ENCODE measurements at regions not wholly inside any gene's neighbourhood (a gene's known extent, or its start where the extent isn't known, plus 50 kb on each side); places are given as distances from the start of the nearest gene placed in this dataset.

DNA sequence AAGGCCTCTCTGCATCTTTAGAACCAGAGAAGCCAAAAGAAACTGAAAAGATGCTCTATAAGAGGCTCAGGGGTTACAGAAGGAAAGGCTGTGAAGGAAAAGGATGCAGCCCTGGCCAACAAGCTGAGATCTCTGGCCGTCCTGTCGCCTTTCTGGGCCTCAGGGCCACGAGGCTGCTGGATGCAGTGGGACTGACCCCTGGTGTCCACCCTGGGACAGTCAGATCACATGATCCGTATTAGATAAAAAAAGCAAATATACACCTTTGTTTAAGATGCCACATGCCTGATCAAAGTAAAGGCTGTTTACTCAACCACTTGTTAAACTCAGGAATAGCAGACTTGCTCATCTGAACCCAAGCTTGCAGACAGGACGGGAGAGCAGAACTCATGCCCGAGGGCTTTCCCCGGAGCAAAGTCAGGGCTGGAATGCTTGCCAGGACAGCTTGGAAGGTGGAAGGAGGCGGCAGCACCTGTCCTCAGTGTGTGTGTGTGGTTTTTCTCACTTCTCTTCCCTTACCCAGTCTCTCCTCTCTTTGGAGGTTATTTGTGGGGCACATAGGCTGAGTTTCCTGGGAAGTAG, 206.5 kb upstream of the TSHZ3 start:
- no peak for DNase-seq (ENCODE audit: low read depth in 3 of 3)

DNA sequence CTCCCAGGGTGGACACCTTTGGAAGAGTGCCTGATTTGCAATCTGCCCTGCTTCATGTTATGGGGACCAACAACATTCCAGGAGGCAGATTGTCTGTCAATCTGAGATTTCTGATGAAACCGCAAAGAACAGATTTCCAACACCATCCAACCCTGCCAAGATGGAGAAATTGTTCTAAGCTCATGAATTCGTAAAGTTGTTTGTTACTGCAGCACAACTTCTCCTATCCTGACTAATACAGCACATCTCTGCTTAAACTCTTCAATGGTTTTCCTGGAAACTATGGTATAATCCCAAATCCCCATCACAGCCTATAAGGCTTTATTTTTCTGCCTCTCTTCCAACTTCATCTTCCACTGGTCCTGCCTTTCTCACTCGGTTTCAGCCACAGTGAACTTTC, 210.3 kb upstream of the TSHZ3 start:
- no peak for DNase-seq (ENCODE audit: low read depth in 3 of 3)

DNA sequence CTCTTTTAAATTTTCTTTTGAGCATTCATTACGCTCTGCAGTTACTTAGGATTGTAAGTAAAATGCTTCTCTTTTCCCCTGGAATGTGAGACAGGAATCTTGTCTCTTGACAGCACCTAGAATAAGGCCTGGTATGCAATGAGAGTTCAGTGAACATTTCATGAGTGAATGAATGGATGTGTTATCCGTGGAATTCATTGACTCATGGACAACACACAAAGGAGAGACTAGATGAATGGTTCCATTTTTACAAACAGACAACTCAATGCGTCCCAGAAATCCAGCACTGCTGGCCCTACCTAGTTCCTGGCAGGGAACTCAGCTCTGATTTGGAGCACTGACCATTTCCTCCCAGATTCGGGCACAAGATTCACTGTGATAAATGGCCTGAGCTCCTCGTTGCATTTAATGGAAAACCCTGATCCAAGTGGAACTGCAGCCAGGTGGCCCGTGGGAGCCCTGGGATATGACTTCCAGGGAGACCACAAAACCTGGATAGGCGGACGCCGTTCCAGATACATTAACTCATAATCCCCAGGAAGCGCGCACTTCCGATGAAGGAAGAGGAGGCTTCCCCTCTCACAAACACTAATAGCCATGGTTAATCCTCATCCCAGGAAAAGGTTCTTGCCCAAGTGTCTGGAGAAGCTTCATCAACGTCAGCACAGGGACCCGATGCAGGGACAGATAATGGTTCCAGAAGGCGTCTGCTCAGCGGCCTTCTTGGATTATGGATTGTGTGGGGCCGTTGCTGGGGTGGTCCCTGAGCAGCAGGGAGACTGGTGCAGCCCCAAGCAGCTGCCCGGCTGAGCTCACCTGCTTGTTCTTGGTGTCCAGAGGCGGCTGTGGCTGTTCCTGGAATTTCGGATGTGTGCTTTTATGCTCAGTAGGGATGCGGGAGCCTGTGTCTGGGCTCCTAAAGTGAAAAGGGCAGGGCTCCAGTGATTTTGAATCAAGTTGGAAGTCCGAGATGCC, 211.1 kb upstream of the TSHZ3 start:
- DNase-seq (ENCODE audit: low read depth in 3 of 3) = no peak

DNA sequence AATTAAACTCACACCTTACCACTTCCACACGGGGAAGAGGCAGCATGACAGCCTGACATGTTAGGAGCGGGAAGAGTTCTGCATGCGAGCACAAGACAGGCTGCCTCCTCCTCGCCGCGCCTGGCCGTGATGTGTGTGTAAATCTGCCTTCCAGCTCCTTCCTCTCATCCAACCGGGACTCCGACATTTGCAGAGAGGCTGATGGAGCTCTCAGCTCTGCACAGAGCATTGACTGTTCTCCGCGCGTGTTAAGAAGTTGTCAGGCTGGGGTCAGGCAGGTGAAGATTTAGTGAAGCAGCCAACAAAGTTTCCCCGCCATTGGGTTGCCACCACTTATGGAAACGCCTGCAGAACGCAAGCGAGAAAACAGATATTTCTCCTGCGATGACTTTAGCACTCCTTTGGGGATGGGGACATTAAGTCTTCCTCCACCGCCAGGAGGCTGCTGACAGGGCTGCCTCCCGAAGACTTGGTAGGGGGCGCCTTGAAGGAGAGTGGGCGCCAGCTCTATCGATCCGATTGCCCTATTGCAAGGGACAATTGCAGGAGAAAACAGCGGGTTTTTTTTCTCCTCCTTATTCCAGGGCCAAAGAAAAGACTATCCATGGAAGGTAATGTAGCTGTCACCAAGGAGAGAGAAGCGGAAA, 213.9 kb upstream of the TSHZ3 start:
- no peak for DNase-seq (ENCODE audit: low read depth in 3 of 3)

DNA sequence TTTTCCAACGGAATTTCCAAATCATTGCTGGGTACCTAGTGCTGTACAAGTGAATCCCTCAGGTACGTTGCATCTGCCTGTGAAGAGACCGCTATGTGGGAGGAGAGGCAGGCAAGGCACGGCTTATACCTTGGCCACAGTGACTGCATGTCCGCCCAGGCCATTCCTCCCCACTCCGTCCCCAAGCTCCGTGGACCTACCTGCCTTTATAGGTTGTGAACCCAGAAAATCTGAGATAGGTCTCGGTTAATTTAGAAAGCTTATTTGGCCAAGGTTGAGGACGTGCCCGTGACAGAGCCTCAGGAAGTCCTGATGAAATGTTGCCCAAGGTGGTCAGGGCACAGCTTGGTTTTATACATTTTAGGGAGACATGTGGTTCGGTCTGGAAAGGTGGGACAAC, 218.5 kb upstream of the TSHZ3 start:
- no peak for DNase-seq (ENCODE audit: low read depth in 3 of 3)

DNA sequence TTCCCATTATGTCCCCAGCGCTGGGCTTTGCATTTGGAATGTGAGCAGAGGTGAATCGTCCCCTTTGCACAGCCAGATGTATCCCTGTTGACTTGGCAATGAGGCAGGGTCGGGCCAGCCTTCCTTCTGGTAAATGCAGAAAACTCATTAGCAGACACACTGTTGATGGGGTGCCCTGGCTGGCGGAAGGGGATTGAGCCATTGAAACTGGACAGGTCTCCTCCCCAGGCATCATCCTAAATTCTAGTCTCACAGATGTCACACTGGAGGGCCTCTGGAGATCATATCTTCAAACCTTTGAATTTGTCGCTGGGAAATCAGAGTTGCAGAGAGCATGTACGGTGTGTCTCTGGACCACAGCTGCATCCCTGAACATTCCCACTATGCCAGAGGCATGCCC, 219.5 kb upstream of the TSHZ3 start:
- DNase-seq (ENCODE audit: low read depth in 3 of 3) = no peak

DNA sequence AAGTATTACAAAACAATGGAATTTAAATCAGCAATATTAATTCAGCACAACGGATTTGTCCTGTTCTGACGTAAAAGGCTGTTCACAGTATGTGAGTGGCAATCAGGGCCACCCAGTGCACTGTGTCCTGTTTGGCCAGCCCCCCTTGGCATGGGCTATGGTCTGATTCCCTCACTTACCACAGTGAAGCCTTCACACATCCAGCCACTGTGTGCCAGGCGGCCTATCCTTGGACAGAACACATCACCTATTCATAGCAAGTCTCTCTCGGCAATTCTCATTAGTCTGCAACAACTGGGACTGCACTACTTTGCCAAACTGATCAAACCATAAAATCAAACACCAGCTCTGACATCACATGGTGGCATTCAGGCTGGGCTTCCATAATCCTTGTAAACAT, 221.5 kb upstream of the TSHZ3 start:
- no peak for DNase-seq (ENCODE audit: low read depth in 3 of 3)

DNA sequence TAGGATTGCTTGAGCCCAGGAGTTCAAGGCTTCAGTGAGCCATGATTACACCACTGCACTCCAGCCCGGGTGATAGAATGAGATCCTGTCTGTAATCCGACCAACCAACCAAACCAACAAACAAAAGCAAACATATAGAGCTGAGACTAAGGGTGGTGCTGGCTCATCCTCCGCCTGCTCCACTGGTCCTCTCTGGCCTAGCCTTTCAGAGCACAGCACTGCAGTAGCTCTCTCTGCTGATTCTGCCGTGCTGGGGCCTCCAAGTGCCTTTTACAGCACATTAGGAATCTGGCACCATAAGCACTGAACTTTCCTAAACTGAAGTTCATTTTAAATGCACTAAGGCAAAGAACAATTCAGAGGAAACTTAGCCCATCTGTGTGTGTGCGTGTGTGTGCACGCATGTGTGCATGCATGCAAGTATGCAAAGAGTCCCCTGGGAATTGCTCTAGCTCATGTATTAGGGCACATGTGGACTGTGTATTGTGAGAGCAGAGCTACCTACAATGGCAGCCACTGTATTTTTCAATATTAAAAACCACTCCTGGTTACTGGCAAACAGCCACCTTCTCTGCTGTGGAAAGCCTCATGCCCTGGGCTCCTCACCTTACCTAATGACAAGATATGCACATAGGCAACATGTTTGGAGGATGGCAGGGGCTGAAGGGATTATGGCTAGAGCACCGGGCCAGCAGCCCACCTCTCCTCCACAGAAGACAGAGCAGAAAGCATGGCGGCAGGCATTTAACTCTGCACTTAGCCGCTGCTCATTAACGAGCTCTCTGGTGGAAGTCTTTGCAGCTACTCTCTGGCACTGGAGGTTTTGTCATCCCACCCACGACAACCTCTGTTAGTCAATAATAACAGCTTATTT, 223.1 kb upstream of the TSHZ3 start:
- DNase-seq (ENCODE audit: low read depth in 3 of 3) = no peak

DNA sequence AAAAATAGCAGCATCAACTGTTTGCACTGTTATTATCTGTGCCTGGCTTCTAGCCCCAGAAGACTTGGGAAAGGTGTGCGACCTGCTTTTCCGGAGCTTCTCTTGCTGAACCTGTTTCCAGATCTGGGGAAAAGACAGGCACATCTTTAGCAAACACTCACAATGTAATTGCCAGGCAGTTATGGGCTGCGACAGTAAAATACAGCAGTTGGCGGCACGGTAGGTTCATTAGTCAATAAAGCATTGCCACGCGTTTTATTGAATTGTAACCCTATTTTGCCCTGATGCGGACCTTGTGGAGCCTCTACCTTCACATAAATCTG, 223.7 kb upstream of the TSHZ3 start:
- no peak for DNase-seq (ENCODE audit: low read depth in 3 of 3)

DNA sequence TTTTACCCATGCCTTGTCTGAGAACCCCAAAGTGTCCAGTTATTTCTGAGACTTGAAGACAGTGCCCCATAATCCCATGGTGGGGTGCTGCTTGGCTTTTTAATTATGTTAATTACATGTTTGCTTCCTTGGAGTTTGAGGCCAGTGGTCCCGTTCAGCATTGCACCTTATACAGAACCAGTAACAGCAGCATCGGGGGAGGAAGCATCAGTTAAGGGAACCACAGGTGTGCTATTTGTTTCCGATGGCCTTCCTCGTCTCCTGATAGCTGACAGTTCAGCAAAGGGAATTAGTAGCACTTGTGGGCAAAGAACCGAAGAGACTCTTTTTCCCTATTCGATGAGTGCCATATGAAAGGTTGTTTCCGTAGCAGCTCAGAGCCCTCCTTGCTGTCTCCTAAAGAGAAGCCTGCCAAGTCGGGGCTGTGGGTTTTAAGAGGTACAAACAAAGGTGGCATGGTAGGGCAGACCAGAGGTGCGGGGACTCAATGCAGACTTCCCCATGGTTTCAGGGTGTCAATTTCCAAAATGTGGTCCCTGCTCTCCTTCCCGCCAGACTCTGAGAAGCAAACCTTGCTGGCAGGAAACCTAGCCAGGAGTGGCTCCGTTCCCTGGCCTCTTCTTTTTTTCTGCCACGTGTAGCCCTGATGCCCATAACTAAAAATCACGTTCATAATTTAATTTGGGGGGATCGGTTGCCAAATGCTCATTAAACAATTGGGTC, 225.2 kb upstream of the TSHZ3 start:
- DNase-seq (ENCODE audit: low read depth in 3 of 3) = no peak

DNA sequence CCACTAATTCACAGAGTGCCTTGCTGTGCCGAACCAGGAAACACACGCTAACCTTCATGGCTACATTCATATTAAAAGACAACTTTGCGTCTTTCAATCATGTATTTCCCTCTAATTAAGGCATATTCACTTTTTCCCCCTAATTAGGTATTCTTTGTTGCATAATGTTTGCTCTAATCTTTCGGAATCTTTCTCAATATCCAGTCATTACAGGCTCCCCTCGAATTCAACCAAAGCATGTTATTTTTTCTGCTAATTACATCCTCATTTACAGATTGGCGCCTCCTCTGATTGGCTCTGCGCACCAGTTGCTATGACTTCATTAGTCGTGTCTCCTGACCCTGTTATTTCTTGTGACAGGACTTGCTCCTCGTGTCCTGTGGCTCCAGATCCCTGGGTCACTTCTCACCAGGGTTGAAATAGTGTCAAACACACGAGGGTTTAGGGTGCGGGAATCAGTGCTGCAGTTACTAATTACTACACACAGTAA, 226.7 kb upstream of the TSHZ3 start:
- DNase-seq (ENCODE audit: low read depth in 3 of 3) = no peak

DNA sequence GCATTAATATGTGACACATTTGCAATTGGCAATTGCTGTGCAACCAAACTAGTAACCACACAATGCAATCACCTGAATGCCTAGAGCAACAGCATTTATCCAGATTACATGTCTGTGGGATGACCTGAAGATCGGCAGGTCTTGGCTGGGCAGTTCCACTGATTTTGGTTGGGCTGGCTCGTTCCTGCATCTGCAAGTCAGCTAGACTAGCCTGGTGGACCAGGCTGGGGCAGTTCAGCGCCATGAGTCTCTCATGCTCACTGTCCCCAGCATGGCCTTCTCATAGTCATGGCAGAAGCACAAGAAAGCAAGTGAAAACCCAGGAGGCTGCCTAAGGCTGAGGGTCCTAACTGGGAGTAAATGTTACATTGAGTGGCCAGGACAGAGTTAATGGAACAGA, 229.1 kb upstream of the TSHZ3 start:
- DNase-seq (ENCODE audit: low read depth in 3 of 3) = no peak

DNA sequence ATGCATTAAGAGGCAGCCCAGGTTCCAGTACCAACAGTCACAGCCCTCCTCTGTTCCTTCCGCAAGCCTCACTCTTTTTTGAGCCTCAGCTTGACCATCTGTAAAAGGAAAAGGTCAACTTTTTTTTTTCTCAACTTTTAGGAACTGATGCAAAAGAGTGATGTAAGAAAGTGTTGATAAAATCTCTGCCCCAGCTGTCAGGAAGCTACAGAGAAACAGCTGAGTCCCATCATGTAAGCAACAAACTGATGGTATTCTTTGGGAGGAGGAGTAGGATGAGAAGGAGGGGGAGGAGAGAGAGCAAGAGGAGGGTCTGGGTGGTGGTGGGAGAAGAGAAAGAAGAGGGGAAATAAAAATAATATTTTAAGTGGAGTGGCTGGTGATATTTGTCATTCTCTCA, 233.9 kb upstream of the TSHZ3 start:
- DNase-seq (ENCODE audit: low read depth in 3 of 3) = no peak

DNA sequence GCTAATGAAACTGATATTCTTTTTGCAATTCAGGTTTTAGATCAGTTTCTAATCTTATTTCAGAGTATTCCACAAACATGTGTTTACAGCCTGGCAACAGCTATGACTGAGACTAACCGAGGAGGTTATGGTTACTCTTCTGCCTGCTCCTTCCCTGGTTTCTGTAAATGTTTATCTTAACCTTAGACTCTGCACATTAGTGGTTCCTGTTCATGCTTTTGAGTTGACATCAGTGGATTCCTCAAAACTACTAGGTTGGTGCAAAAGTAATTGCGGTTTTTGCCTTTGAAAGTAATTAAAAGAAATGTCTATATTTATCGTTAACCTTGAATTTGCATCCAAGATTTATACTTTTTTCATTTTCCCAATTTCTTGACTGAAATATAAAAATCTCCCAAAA, 237.0 kb upstream of the TSHZ3 start:
- DNase-seq (ENCODE audit: low read depth in 3 of 3) = no peak

DNA sequence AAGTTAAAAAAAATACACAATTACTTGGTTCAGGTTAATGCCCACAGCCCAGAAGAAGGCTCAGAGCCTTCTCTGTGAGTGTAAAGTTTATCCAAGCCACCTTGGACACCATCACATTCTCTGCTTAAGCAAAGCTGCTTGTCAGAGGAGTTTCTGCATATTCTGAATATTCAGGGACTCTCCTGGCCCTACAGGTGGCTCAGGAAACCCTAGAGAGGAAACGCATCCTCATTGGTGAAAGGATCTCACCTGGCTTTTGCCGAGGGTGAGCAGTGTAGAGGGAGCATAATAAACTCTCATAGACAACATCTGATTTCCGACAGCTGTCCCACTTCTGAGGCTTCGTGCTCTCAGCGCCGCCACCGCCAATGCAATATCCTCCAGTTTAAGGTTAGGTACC, 239.9 kb upstream of the TSHZ3 start:
- DNase-seq (ENCODE audit: low read depth in 3 of 3) = no peak

DNA sequence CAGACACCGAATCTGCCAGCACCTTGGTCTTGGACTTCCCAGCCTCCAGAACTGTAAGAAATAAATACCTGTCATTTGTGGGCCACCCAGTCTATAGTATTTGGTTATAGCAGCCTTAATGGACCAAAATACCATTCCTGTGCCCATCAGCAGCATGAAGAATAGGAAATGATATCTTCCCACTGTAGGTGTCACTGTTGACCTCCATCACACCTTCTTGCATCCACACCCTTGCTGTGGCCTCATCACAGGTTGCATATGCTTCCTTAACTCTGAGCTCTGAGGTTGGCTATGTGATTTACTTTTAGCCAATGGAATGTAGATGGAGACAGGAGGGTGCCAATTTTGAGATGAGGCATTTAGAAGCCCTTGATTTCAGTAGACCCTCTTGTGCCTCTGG, 242.0 kb upstream of the TSHZ3 start:
- DNase-seq (ENCODE audit: low read depth in 3 of 3) = no peak

DNA sequence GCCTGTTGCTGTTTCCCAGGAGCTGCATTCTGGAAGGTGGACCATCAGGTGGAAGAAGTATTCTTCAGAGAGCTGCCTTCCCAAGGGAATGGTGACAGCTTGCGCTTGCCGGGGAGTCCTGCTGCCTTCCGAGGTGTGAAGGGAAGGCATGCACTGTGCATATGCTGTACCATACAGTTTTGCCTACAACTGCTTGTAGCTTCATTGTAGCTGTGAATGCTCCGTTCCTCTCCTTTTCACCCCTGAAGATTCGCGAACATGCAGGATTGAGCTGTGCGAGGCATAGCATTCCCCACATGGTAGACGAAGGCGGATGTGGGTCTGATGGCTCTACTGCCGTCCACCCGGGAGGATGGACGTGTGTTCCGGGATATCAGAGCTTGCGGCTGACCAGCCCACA, 243.2 kb upstream of the TSHZ3 start:
- DNase-seq (ENCODE audit: low read depth in 3 of 3) = no peak

DNA sequence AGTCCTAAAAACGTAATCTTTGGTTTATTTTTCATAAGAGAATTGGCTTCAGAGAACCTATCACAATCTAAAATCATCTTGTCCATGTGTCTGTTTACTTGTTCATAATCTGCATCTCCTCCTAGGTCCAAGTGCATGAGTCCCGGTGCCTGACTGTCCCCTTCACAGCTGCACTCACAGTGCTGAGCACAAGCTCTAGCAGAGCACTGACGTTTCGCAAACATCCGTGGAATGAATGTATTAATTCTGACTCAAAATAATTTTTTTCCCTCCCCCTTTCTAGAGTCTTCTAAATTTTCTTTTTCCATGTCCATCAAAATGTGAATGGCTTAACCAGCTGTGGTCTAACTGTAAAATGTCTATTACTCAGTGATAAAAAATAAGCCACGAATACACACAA, 245.5 kb upstream of the TSHZ3 start:
- no peak for DNase-seq (ENCODE audit: low read depth in 3 of 3)

DNA sequence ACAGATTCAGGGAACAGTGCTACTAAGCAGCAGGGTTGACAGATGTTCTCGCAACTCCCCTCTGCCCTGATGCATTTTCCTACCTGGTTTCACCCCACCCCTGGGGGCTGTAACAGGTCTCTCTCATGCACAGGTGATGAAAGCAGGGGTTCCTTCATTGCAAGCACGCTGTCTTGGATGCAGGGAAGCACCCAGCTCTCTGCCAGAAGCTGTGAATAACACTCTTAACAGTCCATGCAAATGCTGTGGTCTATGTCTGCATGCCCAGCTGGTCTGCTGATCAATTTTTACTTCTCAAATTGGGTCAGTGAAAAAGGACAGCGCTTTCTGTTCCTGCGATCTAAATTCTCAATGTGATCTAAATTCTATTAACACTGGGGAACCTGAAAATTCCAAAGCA, 246.3 kb upstream of the TSHZ3 start:
- DNase-seq (ENCODE audit: low read depth in 3 of 3) = no peak

DNA sequence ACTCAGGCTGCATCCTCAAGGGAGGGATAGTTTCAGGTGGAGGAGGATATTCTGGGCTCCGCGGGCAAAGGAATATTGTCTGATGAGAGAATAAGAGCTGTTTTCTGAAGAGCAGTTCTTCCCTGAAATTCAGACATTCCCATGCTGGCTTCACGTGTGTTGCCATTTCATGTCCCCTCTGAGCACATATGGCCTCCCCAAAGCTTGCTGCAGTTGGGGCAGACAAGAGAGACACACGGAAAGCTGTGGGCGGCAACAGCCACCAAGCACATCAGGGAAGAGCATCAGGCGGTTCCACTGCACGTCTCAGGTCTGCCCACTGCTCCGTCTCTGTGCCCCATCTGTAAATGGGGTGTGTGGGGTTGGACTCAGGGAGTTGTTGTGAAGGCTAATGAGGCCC, 247.5 kb upstream of the TSHZ3 start:
- DNase-seq (ENCODE audit: low read depth in 3 of 3) = no peak

DNA sequence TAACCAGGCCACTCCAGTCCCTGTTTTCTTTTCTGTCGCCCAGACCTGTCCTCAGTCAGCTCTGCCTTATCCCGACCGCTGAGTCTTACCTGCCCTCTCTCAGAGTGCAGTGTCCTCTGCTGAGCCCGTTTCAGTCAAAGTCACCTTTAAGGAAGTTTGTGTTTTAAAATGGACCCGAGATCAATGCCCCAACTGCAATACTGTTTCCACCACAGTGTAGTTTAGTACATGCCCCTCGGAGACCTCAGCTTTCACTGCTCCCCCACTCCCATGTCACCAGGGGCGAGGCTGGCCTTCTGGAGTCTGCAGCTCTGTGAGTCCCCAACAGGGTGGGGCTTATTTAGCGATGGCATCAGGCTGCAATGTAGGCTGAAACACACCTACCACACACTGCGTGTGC, 248.4 kb upstream of the TSHZ3 start:
- DNase-seq (ENCODE audit: low read depth in 3 of 3) = no peak
